HG03064 (cell line): ENCODE measurements at regions not wholly inside any gene's neighbourhood (a gene's known extent, or its start where the extent isn't known, plus 50 kb on each side); places are given as distances from the start of the nearest gene placed in this dataset.

Experiments
- ATAC-seq: cut with Tn5 transposase; IDR thresholded peaks from one replicate; pipeline ENCODE4 v1.9.1; 2021; ENCODE audit warnings: low read depth; ENCODE audit not compliant: unreplicated experiment

GRCh38 chr10:32174349-32174893 is 118.2 kb upstream of the KIF5B start:
- ATAC-seq: no peak

- no peak for ATAC-seq
Observed at GRCh38 chr10:32171204-32171603, 115.0 kb upstream of the KIF5B start.

- no peak for ATAC-seq
Observed at GRCh38 chr10:32169556-32169955, 113.3 kb upstream of the KIF5B start.

DNA sequence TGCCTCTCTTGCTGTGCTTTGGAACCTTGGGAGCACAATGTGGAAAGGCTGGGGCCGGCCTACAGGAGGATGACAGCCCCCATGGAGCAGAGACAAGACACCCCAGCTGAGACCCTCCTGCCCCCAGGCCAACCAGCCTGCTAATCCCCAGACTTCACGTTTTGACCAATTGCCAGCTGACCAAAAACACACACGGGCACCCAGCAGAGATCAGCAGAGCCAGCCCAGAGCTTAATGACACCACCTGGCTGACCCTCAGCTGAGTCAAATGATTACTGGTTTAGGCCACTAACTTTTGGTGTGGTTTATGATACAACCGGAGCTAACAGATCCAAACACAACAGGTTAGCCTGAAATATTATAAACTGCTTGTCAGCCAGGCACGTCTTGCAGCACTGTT is 111.2 kb upstream of the KIF5B start:
- ATAC-seq: no peak

- no peak for ATAC-seq
Observed at GRCh38 chr10:32166365-32166764, 110.1 kb upstream of the KIF5B start.

GRCh38 chr10:32163762-32164148 is 107.5 kb upstream of the KIF5B start:
- ATAC-seq: no peak

- ATAC-seq: no peak
Observed at GRCh38 chr10:32163071-32163761, 107.0 kb upstream of the KIF5B start.

DNA sequence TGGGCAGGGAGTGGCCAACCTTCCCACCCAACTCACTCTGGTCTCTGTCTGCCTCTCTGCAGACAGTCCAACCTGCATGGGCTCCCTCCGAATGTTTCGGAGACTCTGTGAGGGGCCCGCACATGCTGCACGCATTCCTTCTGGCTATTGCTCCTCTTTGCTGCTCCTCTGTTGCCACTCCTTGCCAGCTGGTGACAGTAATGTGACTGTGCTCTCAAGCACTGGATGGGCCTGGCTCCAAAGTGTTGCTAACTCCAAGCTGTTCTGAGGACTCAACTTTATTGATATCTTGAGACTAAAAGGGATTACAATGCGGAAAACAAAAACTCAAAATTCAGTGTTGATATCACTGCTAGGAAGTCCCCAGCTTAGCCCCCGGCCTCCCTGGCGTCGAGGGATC is 105.4 kb upstream of the KIF5B start:
- no peak for ATAC-seq

- no peak for ATAC-seq
Observed at GRCh38 chr10:32160864-32161263, 104.6 kb upstream of the KIF5B start.

DNA sequence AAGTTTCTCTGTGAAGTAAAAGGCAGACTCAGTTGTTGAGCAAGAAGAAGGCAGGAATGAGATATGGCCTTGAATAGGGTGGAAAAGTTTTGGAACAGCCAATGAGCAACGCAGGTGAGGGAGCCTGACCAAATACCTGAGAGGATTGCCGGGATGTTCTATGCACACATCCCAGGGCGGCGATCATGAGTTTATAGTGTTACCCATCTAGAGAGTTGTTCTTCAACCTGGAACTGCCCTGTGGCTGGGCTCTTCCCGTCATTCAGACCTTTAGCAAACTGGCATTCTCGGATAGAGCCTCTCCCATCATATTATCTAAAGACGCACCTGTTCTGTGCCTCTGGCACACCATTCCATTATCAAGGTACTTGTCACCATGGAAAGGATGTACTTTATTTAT is 103.0 kb upstream of the KIF5B start:
- no peak for ATAC-seq

- ATAC-seq: no peak
Observed at GRCh38 chr10:32156031-32156495, 99.8 kb upstream of the KIF5B start.

DNA sequence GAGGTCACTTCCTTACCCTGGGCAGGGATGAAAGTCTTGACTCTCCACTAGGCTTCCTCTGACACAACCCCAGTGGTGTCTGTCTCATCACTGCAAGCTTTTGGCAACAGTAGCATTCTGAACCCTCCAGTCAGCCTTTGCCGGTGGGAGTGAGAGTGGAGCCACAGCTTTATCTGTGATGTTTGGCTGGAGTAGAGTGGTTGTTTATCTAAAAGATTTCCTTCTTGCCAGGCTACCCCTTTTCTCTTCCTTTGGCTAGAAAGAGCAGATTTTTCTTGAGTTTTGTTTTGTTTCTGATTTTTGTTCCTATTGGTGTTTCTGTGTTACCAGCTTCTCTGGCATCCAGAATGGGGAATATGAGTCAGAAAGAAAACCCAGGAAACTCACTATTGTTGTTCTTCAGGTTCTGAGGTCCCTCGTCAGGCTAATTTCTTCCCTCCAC is 98.9 kb upstream of the KIF5B start:
- no peak for ATAC-seq

GRCh38 chr10:32153931-32154330 is 97.7 kb upstream of the KIF5B start:
- no peak for ATAC-seq

DNA sequence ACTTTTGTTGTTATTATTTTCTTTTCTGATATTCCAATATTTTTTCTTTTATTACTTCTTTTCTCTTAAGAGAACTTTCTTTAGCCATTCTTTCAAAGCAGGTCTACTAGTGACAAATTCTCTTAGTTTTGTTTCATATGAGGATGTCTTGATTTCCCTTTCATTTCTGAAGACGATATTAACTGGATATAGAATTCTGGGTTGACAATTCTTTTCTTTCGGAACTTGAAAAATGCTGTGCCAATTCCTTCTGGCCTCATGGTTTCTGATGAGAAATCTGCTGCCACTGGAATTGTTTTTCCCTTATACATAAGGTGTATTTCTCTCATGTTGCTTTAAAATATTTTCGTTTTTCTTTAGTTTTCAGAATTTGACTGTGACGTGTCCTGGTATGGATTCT is 97.0 kb upstream of the KIF5B start:
- no peak for ATAC-seq

- no peak for ATAC-seq
Observed at GRCh38 chr10:32151871-32152270, 95.6 kb upstream of the KIF5B start.

- no peak for ATAC-seq
Observed at GRCh38 chr10:32150532-32151101, 94.4 kb upstream of the KIF5B start.

- ATAC-seq: peak; percentile 87
Observed at GRCh38 chr10:32149252-32149955, 93.2 kb upstream of the KIF5B start.

DNA sequence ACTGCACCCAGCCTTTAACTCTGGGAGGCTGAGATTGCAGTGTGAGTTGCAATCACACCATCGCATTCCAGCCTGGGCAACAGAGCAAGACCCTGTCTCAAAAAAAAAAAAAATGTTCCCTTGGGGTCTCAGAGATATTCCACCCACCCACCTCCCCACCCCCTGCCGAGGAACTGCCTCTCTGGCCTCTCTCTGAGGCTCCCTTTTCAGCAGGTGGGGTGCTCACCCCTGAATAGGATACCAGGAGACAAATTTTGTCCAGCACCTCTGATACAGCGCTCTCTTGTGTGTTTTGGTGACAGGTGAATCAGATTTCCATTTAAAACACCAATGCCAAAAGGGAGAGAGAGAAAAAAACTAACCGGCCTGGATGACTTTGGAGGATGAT is 92.6 kb upstream of the KIF5B start:
- peak; percentile 18 for ATAC-seq

DNA sequence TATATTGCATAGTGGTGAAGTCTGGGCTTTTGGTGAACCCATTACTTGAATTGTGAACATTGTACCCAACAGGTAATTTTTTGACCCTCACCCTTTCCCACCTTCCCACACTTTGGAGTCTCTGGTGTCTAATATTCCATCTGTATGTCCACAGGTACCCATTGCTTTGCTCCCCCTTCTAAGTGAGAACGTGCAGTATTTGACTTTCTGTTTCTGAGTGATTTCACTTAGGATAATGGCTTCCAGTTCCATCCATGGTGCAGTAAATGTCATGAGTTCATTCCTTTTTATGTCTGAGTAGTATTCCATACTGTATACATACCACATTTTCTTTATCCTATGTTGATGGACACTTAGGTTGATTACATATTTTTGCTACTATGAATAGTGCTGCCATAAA is 91.5 kb upstream of the KIF5B start:
- no peak for ATAC-seq

- ATAC-seq: no peak
Observed at GRCh38 chr10:32146166-32146565, 89.9 kb upstream of the KIF5B start.

- no peak for ATAC-seq
Observed at GRCh38 chr10:32144817-32145688, 88.8 kb upstream of the KIF5B start.
